Ecto neural progenitor cell (in vitro differentiated cells): ENCODE measurements at regions not wholly inside any gene's neighbourhood (a gene's known extent, or its start where the extent isn't known, plus 50 kb on each side); places are given as distances from the start of the nearest gene placed in this dataset.
A peak's percentile ranks its signal among the peaks of the same experiment; 100 is the strongest.

Experiments used
- DNase-seq: peaks from one replicate; pipeline ENCODE4 v3.0.0-alpha.2; 2018; ENCODE audit warnings: low spot score

DNA sequence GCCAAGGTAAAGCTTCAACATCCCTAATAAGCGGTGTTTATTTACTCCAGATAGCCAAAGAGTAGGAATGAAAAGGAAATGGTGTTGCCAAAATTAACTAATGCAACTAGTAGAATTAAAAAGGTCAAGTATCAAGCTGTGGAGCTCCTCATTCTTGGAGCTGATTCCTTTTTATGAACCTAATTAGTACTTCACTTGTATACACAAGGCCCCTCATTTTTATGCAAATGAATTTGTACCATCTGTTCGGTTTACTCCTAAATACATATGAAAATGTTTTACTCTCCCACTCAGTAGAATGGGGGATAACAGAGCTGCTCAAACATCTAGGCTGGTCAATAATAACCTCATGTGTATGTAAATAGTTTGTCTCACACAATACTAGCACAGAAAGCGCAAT, 426.4 kb upstream of the LUZP2 start:
- DNase-seq = no peak

GRCh38 chr11:24078018-24078417, 418.8 kb upstream of the LUZP2 start:
- no peak for DNase-seq

DNA sequence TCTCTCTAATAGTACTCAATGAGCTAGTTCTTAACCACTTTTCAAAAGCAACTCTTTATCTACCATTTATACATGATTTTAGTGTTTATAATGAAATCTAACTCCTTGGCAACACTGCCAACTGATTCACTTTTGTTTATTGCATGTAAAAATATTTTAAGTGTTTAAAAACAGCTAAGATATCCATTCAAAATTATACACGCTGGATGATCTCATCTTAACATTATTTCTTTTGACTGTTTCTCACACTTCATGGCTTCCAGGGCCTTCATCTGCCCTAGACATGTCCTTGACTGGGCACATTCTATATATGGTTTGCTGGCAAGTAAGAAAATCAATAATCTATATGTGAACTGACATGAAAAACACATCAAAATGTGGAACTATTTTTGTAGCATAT, 414.6 kb upstream of the LUZP2 start:
- no peak for DNase-seq

DNA sequence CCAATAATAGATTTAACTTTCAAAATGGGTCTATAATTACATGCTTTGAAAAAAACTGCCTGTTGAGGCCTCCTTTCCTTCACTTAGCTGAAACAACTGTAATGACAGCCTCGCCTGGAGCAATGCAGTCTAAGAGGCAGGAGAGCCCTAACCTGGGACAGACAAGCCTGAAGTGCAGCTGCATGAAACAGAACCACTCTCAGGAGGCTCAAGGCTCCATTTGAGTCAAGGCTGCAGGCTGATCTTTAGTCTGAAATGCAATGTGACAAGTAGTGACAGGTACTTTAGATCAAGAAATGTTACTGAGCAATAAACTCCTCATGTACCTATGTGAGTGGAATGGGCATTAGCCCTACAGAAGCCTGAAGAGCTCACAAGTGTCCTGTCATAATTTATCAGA, 414.0 kb upstream of the LUZP2 start:
- no peak for DNase-seq

DNA sequence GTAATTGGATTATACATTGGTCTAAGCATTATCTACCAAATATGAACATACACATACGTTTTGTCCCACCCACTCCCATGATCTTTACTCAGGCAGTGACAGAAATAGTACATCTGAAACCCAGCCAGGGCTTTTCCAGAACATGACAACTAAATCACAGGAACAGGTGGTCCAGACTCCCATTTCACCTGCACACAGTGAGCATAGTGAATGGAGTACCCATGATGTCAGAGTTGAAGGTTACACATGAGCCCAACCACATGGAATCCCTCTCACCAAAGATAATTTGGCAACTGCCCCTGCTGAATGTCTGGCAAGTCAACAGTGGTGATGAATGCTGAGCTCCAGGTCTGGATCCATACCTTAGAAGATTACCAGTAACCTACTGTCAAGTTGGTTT, 411.9 kb upstream of the LUZP2 start:
- DNase-seq = no peak

DNA sequence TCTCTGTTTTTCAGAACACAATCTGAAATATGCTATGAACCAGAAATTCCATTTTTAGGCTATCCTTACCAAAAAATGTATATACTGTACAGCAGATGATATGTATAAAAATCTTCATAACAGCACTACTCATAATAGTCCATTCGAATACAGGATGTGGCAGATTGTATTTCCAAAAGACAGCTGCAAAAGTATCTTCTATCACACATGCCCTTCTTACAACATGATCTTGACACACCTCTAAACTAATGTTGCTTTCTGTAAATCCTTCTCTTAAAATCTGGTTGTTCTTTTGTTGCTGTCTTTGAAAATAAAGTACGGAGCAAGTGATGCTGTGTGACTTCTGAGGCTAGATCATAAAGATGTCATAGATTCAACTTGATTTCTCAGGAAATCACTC, 409.9 kb upstream of the LUZP2 start:
- DNase-seq = no peak

DNA sequence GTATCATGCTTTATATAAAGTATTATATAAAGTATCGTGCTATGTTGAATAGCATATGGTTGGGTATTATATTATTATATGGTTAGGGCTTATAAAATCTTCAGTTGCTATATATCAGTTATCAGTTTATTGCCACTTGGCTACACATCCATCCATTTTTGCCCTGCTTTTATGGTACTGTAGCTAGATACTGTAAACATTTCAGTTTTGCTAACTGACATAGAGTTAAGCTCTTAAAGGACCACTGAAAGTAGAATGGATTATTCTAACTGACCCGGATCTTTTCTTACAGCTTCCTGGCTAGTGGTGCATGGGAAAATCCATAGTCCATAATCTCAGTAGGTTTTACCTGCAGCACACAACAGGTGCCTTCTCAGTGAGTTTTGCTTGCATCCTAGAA, 405.3 kb upstream of the LUZP2 start:
- no peak for DNase-seq

GRCh38 chr11:24093375-24093774, 403.5 kb upstream of the LUZP2 start:
- no peak for DNase-seq

- no peak for DNase-seq
Measured at GRCh38 chr11:24108609-24109008, 388.2 kb upstream of the LUZP2 start.

DNA sequence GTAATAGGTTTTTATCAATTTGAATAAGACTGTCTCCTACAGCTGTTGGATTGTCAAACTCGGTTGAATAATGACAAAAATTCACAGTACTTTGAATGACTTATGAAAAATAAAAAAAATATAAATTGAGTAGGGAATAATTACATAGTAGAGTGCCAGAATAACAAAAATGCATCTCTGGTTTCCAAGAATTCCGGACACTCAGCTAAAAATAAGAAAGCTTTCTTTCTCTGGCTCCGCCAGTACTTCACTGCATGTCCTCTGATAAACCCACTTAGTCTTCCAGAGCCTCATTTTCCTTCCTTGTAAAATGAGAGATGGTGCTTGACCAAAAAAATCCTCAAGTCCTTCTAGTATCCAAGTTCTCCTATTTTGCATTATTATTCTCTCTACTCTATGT, 374.6 kb upstream of the LUZP2 start:
- DNase-seq = no peak

DNA sequence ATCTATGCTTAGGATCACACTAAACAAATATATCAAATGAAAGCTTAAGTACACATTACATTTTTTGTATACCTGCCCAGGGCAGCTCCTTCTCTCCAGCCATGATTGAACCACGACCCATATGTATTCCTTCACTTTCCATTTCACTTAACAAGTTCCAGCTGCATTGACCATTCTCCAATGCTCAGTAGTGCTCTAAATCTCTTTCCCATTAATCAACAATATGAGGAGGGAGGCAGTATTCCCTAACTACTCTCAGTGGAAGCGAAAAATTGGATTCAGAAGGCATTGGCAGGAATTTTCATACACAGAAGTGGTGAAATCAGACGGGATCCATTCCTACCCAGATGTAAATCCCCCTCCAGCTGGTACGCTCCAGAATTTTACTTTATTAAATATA, 372.0 kb upstream of the LUZP2 start:
- DNase-seq = no peak

DNA sequence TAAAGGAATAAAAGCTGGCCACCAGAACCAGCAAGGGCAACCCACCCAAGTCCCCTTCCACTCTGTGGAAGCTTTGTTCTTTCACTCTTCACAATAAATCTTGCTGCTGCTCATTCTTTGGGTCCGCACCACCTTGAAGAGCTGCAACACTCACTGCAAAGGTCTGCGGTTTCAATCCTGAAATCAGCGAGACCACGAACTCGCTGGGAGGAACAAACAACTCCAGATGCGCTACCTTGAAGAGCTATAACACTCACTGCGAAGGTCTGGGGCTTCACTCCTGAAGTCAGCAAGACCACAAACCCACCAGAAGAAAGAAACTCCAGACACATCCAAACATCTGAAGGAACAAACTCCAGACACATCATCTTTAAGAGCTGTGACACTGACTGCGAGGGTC, 365.2 kb upstream of the LUZP2 start:
- no peak for DNase-seq

GRCh38 chr11:24132471-24132870, 364.4 kb upstream of the LUZP2 start:
- no peak for DNase-seq

- DNase-seq = no peak
Measured at GRCh38 chr11:24134879-24135589, 361.8 kb upstream of the LUZP2 start.

- no peak for DNase-seq
Measured at GRCh38 chr11:24142062-24142461, 354.8 kb upstream of the LUZP2 start.

- DNase-seq = no peak
Measured at GRCh38 chr11:24145411-24145810, 351.4 kb upstream of the LUZP2 start.

DNA sequence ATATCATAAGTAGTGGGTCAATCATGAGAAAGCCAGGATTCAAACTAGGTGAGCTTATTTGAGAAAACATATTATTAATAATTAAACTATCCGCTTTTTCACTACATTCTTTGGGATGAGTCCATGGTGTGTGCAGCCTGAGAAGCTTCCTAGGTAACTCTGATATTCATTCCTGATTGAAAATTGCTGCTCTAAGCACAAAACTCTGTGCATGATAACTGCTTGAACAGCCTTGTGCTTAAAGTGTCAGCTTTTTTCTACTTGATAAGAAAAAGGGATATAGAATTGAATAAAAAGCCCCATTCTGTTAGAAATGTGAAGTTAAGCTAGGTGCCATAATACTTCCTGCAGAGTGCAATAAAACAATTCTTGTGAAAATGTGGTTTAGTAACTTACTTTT, 343.5 kb upstream of the LUZP2 start:
- DNase-seq = no peak

GRCh38 chr11:24155792-24156191, 341.1 kb upstream of the LUZP2 start:
- DNase-seq = peak; percentile 50

DNA sequence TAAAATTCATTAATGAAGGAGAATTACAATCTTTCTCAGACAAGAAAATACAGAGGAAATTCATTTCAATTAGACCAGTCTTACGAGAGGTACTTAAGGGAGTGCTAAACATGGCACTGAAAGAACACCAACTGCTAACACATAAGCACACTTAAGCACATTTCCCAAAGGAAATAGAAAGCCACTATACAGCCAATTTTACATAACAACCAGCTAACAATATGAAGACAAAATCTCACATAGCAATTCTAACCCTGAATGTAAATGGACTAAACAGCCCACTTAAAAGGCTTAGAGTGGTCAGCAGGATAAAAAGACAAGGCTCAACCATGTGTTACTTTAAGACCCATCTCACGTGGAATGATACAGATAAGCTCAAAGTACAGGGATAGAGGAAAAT, 339.5 kb upstream of the LUZP2 start:
- no peak for DNase-seq

DNA sequence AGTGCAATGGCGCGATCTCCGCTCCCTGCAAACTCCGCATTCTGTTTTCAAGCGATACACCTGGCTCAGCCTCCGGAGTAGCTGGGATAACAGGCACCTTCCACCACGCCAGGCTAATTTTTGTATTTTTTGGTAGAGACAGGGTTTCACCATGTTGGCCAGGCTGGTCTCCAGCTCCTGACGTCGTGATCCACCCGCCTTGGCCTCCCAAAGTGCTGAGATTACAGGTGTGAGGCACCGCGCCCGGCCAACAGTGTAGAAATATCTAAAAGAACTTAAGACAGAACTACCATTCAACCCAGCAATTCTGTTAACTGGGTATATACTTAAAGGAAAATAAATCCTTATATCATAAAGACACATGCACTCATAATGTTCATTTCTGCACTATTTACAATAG, 335.3 kb upstream of the LUZP2 start:
- no peak for DNase-seq

DNA sequence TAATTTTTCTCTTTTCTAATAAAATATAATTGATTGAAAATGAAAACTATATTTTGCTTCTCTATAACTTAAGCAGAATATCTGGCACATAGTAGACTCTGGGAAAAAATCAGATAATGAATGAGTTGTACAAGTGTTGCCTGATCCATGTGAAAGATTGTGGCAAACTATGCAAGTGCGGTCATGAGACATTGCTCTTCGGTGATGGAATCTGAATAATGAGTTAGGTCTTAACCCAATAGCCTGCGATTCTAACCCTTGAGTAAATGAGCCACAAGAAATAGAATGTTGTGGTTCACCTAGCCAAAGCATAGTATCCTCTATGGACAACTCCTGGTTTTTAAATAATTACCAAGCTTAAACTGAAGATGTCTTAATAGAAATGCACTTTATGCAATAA, 333.7 kb upstream of the LUZP2 start:
- no peak for DNase-seq

- no peak for DNase-seq
Measured at GRCh38 chr11:24163841-24164240, 333.0 kb upstream of the LUZP2 start.

- no peak for DNase-seq
Measured at GRCh38 chr11:24171869-24172268, 325.0 kb upstream of the LUZP2 start.

- no peak for DNase-seq
Measured at GRCh38 chr11:24181395-24182047, 315.3 kb upstream of the LUZP2 start.
